HepG2 (cell line): ENCODE measurements at regions not wholly inside any gene's neighbourhood (a gene's known extent, or its start where the extent isn't known, plus 50 kb on each side); places are given as distances from the start of the nearest gene placed in this dataset.

ENCODE experiments used
- CHD4 ChIP-seq: fragments of 200-600 bp; sonication (generic); IDR thresholded peaks from 2 replicates; pipeline ENCODE4 v1.7.0; 2017; ENCODE audit warnings: mild to moderate bottlenecking, low read length, borderline replicate concordance
- CTCF ChIP-seq: sonication (generic); formaldehyde crosslinking; IDR thresholded peaks from 2 replicates; pipeline ENCODE4 v1.5.0; 2020; ENCODE audit warnings: mild to moderate bottlenecking, missing genetic modification reagents, moderate library complexity
- GATAD1 ChIP-seq: IDR thresholded peaks from 2 replicates; pipeline ENCODE4 v1.6.1; 2016; ENCODE audit warnings: missing genetic modification reagents, missing compliant biosample characterization
- HCFC1 ChIP-seq: fragments of 150-350 bp; IDR thresholded peaks from 2 replicates; pipeline ENCODE4 v1.6.1; 2014; ENCODE audit warnings: low read depth, low read length
- MTF2 ChIP-seq: sonication (generic); formaldehyde crosslinking; IDR thresholded peaks from 2 replicates; pipeline ENCODE4 v1.5.0; 2020; ENCODE audit warnings: missing genetic modification reagents, borderline replicate concordance
- NFIC ChIP-seq: IDR thresholded peaks from 2 replicates; pipeline ENCODE4 v1.6.1; 2012; ENCODE audit warnings: mild to moderate bottlenecking, low read length, inconsistent platforms
- POLR2AphosphoS5 ChIP-seq: IDR thresholded peaks from 2 replicates; pipeline ENCODE4 v1.6.1; 2012; ENCODE audit warnings: low read depth, low read length
- SIN3A ChIP-seq: IDR thresholded peaks from 2 replicates; pipeline ENCODE4 v1.6.1; 2011; ENCODE audit warnings: low read depth, mild to moderate bottlenecking, control low read depth, low read length, borderline replicate concordance
- STAG1 ChIP-seq: sonication (generic); formaldehyde crosslinking; IDR thresholded peaks from 2 replicates; pipeline ENCODE4 v1.4.0; 2020; ENCODE audit warnings: missing genetic modification reagents
- TBL1XR1 ChIP-seq: fragments of 150-350 bp; IDR thresholded peaks from 2 replicates; pipeline ENCODE4 v1.6.1; 2014; ENCODE audit warnings: borderline replicate concordance, low read length; ENCODE audit not compliant: partially characterized antibody
- ZNF232 ChIP-seq: sonication (generic); formaldehyde crosslinking; IDR thresholded peaks from 2 replicates; pipeline ENCODE4 v1.4.0; 2020; ENCODE audit warnings: missing genetic modification reagents, borderline replicate concordance

- no peak for TF ChIP-seq CHD4
- TF ChIP-seq SIN3A = no peak
- no peak for TF ChIP-seq HCFC1
- TF ChIP-seq CTCF (CRISPR knock-in tag) = no peak
- no peak for TF ChIP-seq STAG1 (CRISPR knock-in tag)
- TF ChIP-seq NFIC = no peak
- no peak for TF ChIP-seq ZNF232 (CRISPR knock-in tag)
- TF ChIP-seq GATAD1 (CRISPR knock-in tag) = no peak
- TF ChIP-seq MTF2 (CRISPR knock-in tag) = no peak
- TF ChIP-seq TBL1XR1 = no peak
- TF ChIP-seq POLR2AphosphoS5 = no peak
Measured at GRCh38 chr3:158911586-158911985, 109.7 kb downstream of the MFSD1 start.
